Panc1 (cell line): ENCODE measurements at regions not wholly inside any gene's neighbourhood (a gene's known extent, or its start where the extent isn't known, plus 50 kb on each side); places are given as distances from the start of the nearest gene placed in this dataset.

ENCODE experiments used
- ATAC-seq: fragments of 200-7000 bp; cut with Tn5 transposase; 2 replicates; pipeline ENCODE4 v1.9.1; 2020; ENCODE audit warnings: mild to moderate bottlenecking, moderate library complexity
- BruUV-seq: library from RNA; stranded (reverse); fragments of 400-500 nt; replicated peaks from 2 replicates; lab custom pipeline; 2021; lab: Mats Ljungman, UMichigan
- CTCF ChIA-PET: fragments of 300-600 bp; sonication (Branson Sonifier 250); formaldehyde crosslinking; loops from one replicate; lab custom pipeline; 2022; ENCODE audit warnings: antibody characterized with exemption; lab: Charles Lee
- POLR2A ChIA-PET: fragments of 300-600 bp; sonication (Branson Sonifier 250); formaldehyde crosslinking; loops from one replicate; lab custom pipeline; 2022; ENCODE audit warnings: antibody characterized with exemption; lab: Charles Lee
- DNase-seq: peaks from one replicate; pipeline ENCODE4 v3.0.0-alpha.2; 2010; ENCODE audit warnings: low read depth, low spot score
- H3K27ac ChIP-seq: 2 replicates; pipeline ENCODE4 v1.5.1; 2011; ENCODE audit warnings: mild to moderate bottlenecking, low read length, inconsistent platforms
- H3K27me3 ChIP-seq: fragments of 200-500 bp; sonication (Bioruptor generic); 2 replicates; pipeline ENCODE4 v1.6.0; 2014; ENCODE audit warnings: low read length, inconsistent platforms; ENCODE audit not compliant: control insufficient read depth, insufficient read depth
- H3K36me3 ChIP-seq: fragments of 200-500 bp; sonication (Bioruptor generic); 2 replicates; pipeline ENCODE4 v1.5.1; 2014; ENCODE audit warnings: inconsistent platforms, mild to moderate bottlenecking, low read length, moderate library complexity; ENCODE audit not compliant: control insufficient read depth, insufficient read depth
- H3K4me1 ChIP-seq: 2 replicates; pipeline ENCODE4 v1.5.1; 2011; ENCODE audit warnings: inconsistent platforms, mild to moderate bottlenecking, low read length, moderate library complexity; ENCODE audit not compliant: control insufficient read depth, insufficient read depth
- H3K4me3 ChIP-seq, 2 experiments: 2 replicates each; pipeline ENCODE4 v1.5.1; 2011 to 2012; ENCODE audit warnings: low read depth in 2 of 2, low read length in 2 of 2, mild to moderate bottlenecking in 2 of 2, inconsistent platforms in 1 of 2, moderate library complexity in 1 of 2
- H3K9me3 ChIP-seq: fragments of 200-500 bp; sonication (Bioruptor generic); 2 replicates; pipeline ENCODE4 v1.5.1; 2014; ENCODE audit warnings: low read depth, mild to moderate bottlenecking, inconsistent platforms, low read length, moderate library complexity; ENCODE audit not compliant: control insufficient read depth, insufficient read depth
- CTCF ChIP-seq: fragments of 450-650 bp; IDR thresholded peaks from 2 replicates; pipeline ENCODE4 v1.5.1; 2017; ENCODE audit warnings: mild to moderate bottlenecking
- POLR2AphosphoS5 ChIP-seq: IDR thresholded peaks from 2 replicates; pipeline ENCODE4 v1.6.1; 2012; ENCODE audit warnings: mild to moderate bottlenecking, low read depth, low read length, moderate library complexity
- REST ChIP-seq, 2 experiments: IDR thresholded peaks; 2 replicates each; pipeline ENCODE4 v1.6.1; 2011 to 2012; ENCODE audit warnings: low read depth in 2 of 2, control low read depth in 1 of 2, low read length in 1 of 2, mild to moderate bottlenecking in 1 of 2, moderate library complexity in 1 of 2; ENCODE audit not compliant: insufficient read depth in 1 of 2
- SIN3A ChIP-seq: IDR thresholded peaks from 2 replicates; pipeline ENCODE4 v1.6.1; 2012; ENCODE audit warnings: low read depth, mild to moderate bottlenecking, low read length, moderate library complexity, borderline replicate concordance; ENCODE audit not compliant: insufficient read depth
- TCF7L2 ChIP-seq: IDR thresholded peaks from 2 replicates; pipeline ENCODE4 v1.6.1; 2011; ENCODE audit warnings: mild to moderate bottlenecking, low read depth, low read length, inconsistent platforms
- in situ Hi-C: cut with HindIII; loops from 2 replicates; pipeline ENCODE4 v1.10.0; 2016; ENCODE audit warnings: low sequenced_read_pairs, low pct_unique_long_range_greater_than_20kb
- intact Hi-C: fragments of 100-400 bp; cut with micrococcal nuclease; formaldehyde crosslinking; loops from one replicate; pipeline ENCODE4 v1.10.0; 2022; ENCODE audit not compliant: unreplicated experiment

GRCh38 chr2:114252713-114253112 is 189.7 kb upstream of the DPP10 start:
- DNase-seq, result no peak
- no TSS peak for BruUV-seq

GRCh38 chr2:114254875-114255274 is 187.6 kb upstream of the DPP10 start:
- ChIA-PET POLR2A (no interaction called here), CTCF (no interaction called here)
- H3K4me1 ChIP-seq, result no peaks in the 10 kb centered on the region
- in situ Hi-C loops, result no loop called here
- no peak overlapping the region for H3K27ac ChIP-seq
- intact Hi-C loops, result no loop called here
- no peaks in the 10 kb centered on the region for H3K27me3 ChIP-seq
- TF ChIP-seq REST (IDR thresholded peaks at IDR 0.05; ENCODE audit: insufficient read depth in 1 of 2, low read depth in 2 of 2, low read length in 1 of 2) (no peak), CTCF (no peak), POLR2AphosphoS5 (no peak), SIN3A (no peak), TCF7L2 (no peak)
- no peaks in the 10 kb centered on the region for H3K9me3 ChIP-seq
- ATAC-seq (no peak), DNase-seq (no peak)
- no TSS peak for BruUV-seq
- no peaks in the 10 kb centered on the region for H3K36me3 ChIP-seq
- H3K4me3 ChIP-seq, result no peak overlapping the region

More at GRCh38 chr2:114252713-114253112, 189.7 kb upstream of the DPP10 start:
- no peak for TF ChIP-seq CTCF
- no peak for TF ChIP-seq REST (IDR thresholded peaks at IDR 0.05; ENCODE audit: insufficient read depth in 1 of 2, low read depth in 2 of 2, low read length in 1 of 2)
- no peak for TF ChIP-seq POLR2AphosphoS5
- TF ChIP-seq TCF7L2, result no peak
- no peak for TF ChIP-seq SIN3A
- no peaks in the 10 kb centered on the region for H3K9me3 ChIP-seq
- no peak overlapping the region for H3K4me3 ChIP-seq
- in situ Hi-C loops, result no loop called here
- H3K36me3 ChIP-seq, result no peaks in the 10 kb centered on the region
- ChIA-PET CTCF (no interaction called here), POLR2A (no interaction called here)
- no peaks in the 10 kb centered on the region for H3K27me3 ChIP-seq
- H3K4me1 ChIP-seq, result no peaks in the 10 kb centered on the region
- no peak overlapping the region for H3K27ac ChIP-seq
- no peak for ATAC-seq
- intact Hi-C loops, result no loop called here
